ENCODE measurements at regions not wholly inside any gene's neighbourhood (a gene's known extent, or its start where the extent isn't known, plus 50 kb on each side); places are given as distances from the start of the nearest gene placed in this dataset.

DNA sequence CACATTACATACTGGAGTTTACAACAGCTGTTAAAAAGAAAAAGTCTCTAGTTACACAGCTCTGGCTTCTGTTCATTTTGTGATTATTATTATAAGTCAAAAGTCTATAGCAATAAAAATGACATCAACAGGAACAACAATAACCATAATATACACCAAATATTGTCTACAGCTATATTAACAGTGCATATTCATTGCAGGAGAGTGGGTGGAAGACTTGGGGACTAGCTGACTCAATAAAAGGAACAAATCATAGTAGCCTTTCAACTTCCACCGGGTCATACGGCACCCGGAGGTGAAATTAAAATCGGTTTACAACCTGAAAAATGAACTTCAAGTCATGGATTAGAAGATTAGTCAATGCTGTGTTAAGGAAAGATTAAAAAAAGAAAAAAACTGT is 642.1 kb downstream of the SATB2 start:
- TF ChIP-seq, protein P1, sequence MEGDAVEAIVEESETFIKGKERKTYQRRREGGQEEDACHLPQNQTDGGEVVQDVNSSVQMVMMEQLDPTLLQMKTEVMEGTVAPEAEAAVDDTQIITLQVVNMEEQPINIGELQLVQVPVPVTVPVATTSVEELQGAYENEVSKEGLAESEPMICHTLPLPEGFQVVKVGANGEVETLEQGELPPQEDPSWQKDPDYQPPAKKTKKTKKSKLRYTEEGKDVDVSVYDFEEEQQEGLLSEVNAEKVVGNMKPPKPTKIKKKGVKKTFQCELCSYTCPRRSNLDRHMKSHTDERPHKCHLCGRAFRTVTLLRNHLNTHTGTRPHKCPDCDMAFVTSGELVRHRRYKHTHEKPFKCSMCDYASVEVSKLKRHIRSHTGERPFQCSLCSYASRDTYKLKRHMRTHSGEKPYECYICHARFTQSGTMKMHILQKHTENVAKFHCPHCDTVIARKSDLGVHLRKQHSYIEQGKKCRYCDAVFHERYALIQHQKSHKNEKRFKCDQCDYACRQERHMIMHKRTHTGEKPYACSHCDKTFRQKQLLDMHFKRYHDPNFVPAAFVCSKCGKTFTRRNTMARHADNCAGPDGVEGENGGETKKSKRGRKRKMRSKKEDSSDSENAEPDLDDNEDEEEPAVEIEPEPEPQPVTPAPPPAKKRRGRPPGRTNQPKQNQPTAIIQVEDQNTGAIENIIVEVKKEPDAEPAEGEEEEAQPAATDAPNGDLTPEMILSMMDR (conservative IDR thresholded peaks at IDR 0.05; ENCODE audit: low read depth, low read length) = no peak
- TF ChIP-seq EZH2 (IDR thresholded peaks at IDR 0.05; ENCODE audit: low read length, unreplicated experiment) (no peak), EZH2phosphoT487 (IDR thresholded peaks at IDR 0.05; ENCODE audit: borderline replicate concordance, low read length) (no peak)

Measured in PC-3 (cell line).